ENCODE measurements at regions not wholly inside any gene's neighbourhood (a gene's known extent, or its start where the extent isn't known, plus 50 kb on each side); places are given as distances from the start of the nearest gene placed in this dataset.
"Not testable (repeated sequence)": the region's sequence is repeated elsewhere in the genome, so short reads cannot be mapped to it uniquely, and the experiment has no call there.

DNA sequence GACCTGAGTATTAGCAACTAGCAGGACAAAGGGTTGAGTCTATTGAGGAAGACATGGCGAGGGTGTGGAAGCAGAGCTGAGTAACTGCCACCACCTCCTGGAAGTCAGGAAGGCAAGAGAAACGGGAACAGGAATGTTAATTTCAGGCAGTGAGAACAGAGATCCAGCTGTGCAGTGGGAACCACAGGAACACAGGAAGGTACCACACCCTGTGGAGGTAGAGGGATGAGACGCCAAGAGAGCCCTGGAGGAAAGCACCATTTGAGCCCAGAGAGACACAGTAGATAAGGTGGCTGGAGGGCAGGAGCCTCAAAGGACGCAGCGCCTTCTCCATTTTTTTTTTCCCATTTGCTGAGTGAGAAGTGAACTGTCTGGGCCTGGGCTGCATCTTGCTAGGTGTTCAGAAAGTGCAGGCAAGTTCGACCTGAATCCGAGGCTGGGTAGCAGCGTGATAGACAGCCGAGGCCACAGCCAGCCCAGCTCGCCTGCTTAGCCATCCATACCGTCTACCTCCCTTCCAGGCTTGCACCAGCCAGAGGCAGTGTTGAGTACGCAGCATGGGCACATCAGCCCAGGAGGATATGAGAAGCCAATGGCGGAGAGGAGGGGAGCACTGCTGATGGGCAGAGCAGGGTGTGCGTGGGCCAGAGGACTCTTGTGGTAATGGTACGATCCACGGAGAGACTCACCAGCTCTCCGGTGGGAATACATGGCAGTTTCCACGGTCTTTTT lies 306.7 kb downstream of the ANAPC1 start:
- H3K79me2 ChIP-seq; H3K4me1 ChIP-seq (ENCODE audit: insufficient read depth); H3K4me2 ChIP-seq; H3K36me3 ChIP-seq (replicated peaks; ENCODE audit: insufficient read depth, low read depth); H3K27me3 ChIP-seq; DNase-seq (ENCODE audit: low spot score); H4K20me1 ChIP-seq (ENCODE audit: insufficient read depth, poor library complexity, severe bottlenecking); H3K27ac ChIP-seq; H3K4me3 ChIP-seq; H2AFZ ChIP-seq; H3K9me2 ChIP-seq (replicated peaks; ENCODE audit: insufficient read depth); H3K9me3 ChIP-seq (ENCODE audit: low read depth): not testable (repeated sequence)
- WGBS (ENCODE audit: low lambda C conversion rate, missing lambda C conversion rate), result 91% methylated on average over 17 of the region's 18 CpGs

DNA sequence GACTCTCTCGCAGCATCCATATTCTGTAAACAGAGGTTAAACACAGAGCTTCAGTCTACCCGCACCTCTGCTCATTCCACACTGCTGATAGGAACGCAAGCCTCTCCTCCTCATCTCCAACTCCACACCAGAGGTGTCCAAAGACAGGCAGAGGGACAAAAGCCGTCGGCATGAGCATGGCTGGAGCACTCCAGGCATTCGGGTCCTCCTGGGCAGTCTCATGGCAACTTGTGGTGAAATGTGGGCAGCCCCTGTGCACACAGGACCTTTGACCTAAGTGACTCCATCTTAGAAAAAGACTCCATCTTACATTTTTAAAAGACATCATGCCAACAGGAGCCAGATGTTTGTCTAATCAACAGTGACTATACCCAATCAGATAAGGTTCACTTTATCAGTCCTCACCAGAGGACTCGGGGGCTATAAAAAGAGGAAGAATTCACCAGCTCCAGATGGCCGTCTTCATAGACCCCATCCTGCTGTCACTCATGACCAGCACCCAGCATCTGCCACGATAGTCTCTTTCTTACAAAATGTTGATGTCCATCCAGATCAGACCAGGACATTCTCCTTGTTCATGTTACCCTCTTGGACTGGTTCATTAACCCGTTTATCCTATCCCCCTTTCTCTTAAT lies 304.4 kb downstream of the ANAPC1 start:
- not testable (repeated sequence) for H3K79me2 ChIP-seq; H4K20me1 ChIP-seq (ENCODE audit: insufficient read depth, poor library complexity, severe bottlenecking); DNase-seq (ENCODE audit: low spot score); H3K27ac ChIP-seq; H3K9me3 ChIP-seq (ENCODE audit: low read depth); H3K4me1 ChIP-seq (ENCODE audit: insufficient read depth); H3K36me3 ChIP-seq (replicated peaks; ENCODE audit: insufficient read depth, low read depth); H3K4me3 ChIP-seq; H2AFZ ChIP-seq; H3K4me2 ChIP-seq; H3K9me2 ChIP-seq (replicated peaks; ENCODE audit: insufficient read depth); H3K27me3 ChIP-seq
- WGBS (ENCODE audit: low lambda C conversion rate, missing lambda C conversion rate), result 77% methylated on average over 8 of the region's 10 CpGs

DNA sequence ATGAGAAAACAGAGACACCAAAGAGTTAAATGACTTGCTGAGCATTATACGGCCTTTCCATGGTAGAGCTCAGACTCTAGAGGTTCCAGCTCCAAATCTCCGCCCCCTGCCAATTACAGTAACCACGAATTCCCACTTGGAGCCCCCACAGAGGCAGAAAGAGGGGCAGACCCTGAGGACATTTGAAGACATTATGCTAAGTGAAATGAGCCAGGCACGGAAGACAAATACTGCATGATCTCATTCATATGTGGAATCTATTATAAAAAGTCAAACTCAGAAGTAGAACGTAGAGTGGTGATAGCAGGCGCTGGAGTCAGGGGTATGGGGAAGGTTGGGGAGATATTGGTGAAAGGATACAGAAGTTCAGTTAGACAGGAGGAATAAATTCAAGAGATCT lies 303.4 kb downstream of the ANAPC1 start:
- DNase-seq (ENCODE audit: low spot score); H3K27me3 ChIP-seq; H3K4me2 ChIP-seq; H3K36me3 ChIP-seq (replicated peaks; ENCODE audit: insufficient read depth, low read depth); H4K20me1 ChIP-seq (ENCODE audit: insufficient read depth, poor library complexity, severe bottlenecking); H2AFZ ChIP-seq; H3K4me3 ChIP-seq; H3K4me1 ChIP-seq (ENCODE audit: insufficient read depth); H3K79me2 ChIP-seq; H3K9me3 ChIP-seq (ENCODE audit: low read depth); H3K9me2 ChIP-seq (replicated peaks; ENCODE audit: insufficient read depth); H3K27ac ChIP-seq: not testable (repeated sequence)
- no CpG with 5 or more reads among the region's 6 CpGs for WGBS (ENCODE audit: low lambda C conversion rate, missing lambda C conversion rate)

DNA sequence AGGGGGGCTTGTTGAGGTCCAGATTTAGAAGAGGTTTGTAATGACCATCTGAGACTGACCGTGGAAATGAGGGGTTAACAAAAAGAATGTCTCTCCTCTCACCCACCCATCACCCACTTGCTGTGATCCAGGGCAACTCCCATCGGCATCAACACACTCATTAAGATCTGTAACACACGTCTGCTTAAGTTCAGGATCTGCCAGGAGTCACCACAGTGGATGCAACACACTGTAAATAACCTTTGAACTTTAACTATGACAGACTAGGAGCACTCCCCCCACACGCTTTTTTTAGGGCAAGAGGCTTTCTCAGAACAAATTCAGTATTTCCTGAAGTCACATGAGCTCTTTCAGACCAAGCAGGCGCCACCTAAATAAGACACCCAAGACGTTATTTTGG lies 301.9 kb downstream of the ANAPC1 start:
- 68% methylated on average over 6 of the region's 6 CpGs for WGBS (ENCODE audit: low lambda C conversion rate, missing lambda C conversion rate)
- not testable (repeated sequence) for H4K20me1 ChIP-seq (ENCODE audit: insufficient read depth, poor library complexity, severe bottlenecking); H3K36me3 ChIP-seq (replicated peaks; ENCODE audit: insufficient read depth, low read depth); H3K79me2 ChIP-seq; H2AFZ ChIP-seq; H3K27ac ChIP-seq; H3K4me2 ChIP-seq; H3K9me3 ChIP-seq (ENCODE audit: low read depth); DNase-seq (ENCODE audit: low spot score); H3K4me1 ChIP-seq (ENCODE audit: insufficient read depth); H3K4me3 ChIP-seq; H3K9me2 ChIP-seq (replicated peaks; ENCODE audit: insufficient read depth); H3K27me3 ChIP-seq

DNA sequence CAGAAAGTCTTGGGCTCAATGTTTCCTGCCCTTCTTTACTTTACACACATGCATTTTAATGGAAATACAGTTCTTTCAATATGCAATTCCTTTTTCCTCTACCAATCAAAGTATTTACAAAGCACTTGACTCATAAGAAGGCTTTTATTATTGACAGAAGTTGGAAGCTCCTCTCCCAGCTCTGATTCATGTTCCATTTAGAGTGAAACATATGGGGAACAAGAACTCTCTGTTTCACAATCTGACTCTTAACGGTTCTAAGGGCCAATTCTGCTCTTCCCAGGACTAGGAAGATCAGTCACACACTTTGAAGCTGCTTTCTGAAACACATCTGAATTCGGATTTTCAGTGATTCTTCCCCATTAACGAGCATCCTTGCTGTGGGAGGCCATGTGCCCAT lies 300.5 kb downstream of the ANAPC1 start:
- H3K4me1 ChIP-seq (ENCODE audit: insufficient read depth); H2AFZ ChIP-seq; H3K36me3 ChIP-seq (replicated peaks; ENCODE audit: insufficient read depth, low read depth); H3K79me2 ChIP-seq; H3K4me2 ChIP-seq; H3K9me2 ChIP-seq (replicated peaks; ENCODE audit: insufficient read depth); H4K20me1 ChIP-seq (ENCODE audit: insufficient read depth, poor library complexity, severe bottlenecking); H3K27ac ChIP-seq; H3K4me3 ChIP-seq; H3K9me3 ChIP-seq (ENCODE audit: low read depth); DNase-seq (ENCODE audit: low spot score); H3K27me3 ChIP-seq: not testable (repeated sequence)
- WGBS (ENCODE audit: low lambda C conversion rate, missing lambda C conversion rate), result no CpG with 5 or more reads among the region's 3 CpGs

DNA sequence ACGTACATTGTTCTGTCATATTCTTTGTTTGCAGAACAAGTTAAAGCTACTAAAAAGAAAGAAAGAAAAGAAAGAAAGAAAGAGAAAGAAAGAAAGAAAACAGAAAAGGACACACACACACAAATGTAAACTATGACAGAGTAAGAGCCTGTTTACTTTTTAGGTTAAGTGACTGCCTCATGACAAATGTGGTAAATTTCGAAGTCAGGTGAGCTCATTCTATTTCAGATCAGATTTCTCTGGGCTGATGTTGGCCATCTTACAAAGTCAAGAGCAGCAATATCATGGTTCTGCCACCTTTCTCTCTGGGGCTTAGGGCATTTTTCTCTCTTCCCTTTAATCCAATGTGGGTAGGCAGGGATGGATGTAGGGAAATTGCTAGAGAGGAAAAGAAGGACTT lies 299.5 kb downstream of the ANAPC1 start:
- H4K20me1 ChIP-seq (ENCODE audit: insufficient read depth, poor library complexity, severe bottlenecking); H3K4me3 ChIP-seq; H3K9me3 ChIP-seq (ENCODE audit: low read depth); H3K4me1 ChIP-seq (ENCODE audit: insufficient read depth); DNase-seq (ENCODE audit: low spot score); H3K9me2 ChIP-seq (replicated peaks; ENCODE audit: insufficient read depth); H3K4me2 ChIP-seq; H2AFZ ChIP-seq; H3K27me3 ChIP-seq; H3K27ac ChIP-seq; H3K36me3 ChIP-seq (replicated peaks; ENCODE audit: insufficient read depth, low read depth); H3K79me2 ChIP-seq: not testable (repeated sequence)
- WGBS (ENCODE audit: low lambda C conversion rate, missing lambda C conversion rate), result 61% methylated on average over 1 of the region's 2 CpGs

DNA sequence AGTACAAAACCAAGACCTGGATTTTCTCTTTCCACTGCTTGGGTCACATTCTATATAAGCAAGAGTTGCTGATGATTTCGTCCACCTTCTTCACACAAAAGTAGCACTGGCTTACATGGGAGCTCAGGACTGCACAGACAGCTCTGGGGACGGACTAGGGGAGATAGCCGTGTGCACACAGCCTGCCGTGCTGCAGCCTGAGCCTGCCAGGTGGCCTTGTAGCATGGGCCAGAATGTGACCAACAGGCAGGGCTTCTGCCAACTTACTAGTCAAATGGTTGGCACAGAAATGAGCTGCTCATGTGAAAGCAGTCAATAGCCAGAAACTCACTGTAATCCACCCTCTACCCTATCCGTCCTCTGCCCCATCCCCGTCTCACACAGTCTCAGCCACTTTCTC lies 299.0 kb downstream of the ANAPC1 start:
- not testable (repeated sequence) for H3K36me3 ChIP-seq (replicated peaks; ENCODE audit: insufficient read depth, low read depth); H3K4me2 ChIP-seq; H3K9me2 ChIP-seq (replicated peaks; ENCODE audit: insufficient read depth); H4K20me1 ChIP-seq (ENCODE audit: insufficient read depth, poor library complexity, severe bottlenecking); H3K27ac ChIP-seq; H3K27me3 ChIP-seq; DNase-seq (ENCODE audit: low spot score); H3K9me3 ChIP-seq (ENCODE audit: low read depth); H3K4me3 ChIP-seq; H3K4me1 ChIP-seq (ENCODE audit: insufficient read depth); H3K79me2 ChIP-seq; H2AFZ ChIP-seq
- 81% methylated on average over 6 of the region's 6 CpGs for WGBS (ENCODE audit: low lambda C conversion rate, missing lambda C conversion rate)

DNA sequence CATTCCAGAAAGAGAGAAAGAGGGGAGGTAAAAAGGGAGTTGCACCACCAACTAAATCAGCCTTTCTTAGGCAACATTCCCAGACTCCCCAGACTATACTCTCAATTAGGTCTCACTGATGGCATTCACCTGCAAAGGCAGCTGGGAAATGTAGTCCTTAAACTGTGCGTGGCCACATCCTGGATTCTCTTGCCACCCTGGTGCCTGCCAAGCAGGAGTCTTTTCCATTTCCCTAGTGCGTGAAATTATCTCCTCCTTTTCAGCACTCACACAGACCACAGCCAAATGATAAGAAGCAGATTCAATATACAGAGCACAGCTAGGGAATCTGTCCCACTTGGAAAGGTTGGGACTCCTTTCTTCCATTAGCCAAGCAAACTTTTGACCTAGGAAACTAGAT lies 298.0 kb downstream of the ANAPC1 start:
- H3K4me3 ChIP-seq; H2AFZ ChIP-seq; H3K9me2 ChIP-seq (replicated peaks; ENCODE audit: insufficient read depth); H4K20me1 ChIP-seq (ENCODE audit: insufficient read depth, poor library complexity, severe bottlenecking); H3K27ac ChIP-seq; H3K36me3 ChIP-seq (replicated peaks; ENCODE audit: insufficient read depth, low read depth); H3K4me2 ChIP-seq; H3K4me1 ChIP-seq (ENCODE audit: insufficient read depth); H3K79me2 ChIP-seq; DNase-seq (ENCODE audit: low spot score); H3K9me3 ChIP-seq (ENCODE audit: low read depth); H3K27me3 ChIP-seq: not testable (repeated sequence)
- 45% methylated on average over 2 of the region's 2 CpGs for WGBS (ENCODE audit: low lambda C conversion rate, missing lambda C conversion rate)

DNA sequence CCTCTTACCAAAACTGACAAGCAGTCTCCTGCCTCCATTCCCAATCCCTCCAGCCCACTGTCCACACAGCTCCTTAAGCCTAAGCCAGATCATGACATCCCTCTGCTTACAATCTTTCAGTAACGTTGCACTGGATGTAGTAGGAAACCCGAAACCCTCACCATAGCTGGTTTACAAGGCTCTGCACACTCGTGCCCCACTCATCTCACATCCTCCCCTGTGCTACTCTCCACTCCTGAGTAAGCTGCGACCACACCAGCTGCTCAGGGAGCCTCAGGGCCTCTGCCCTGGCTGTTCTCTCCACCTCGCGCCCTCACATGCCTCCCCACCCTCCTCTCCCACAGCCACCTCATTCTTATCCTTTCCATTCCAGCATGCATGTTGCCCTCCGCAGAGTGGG lies 288.9 kb downstream of the ANAPC1 start:
- not testable (repeated sequence) for H3K79me2 ChIP-seq; DNase-seq (ENCODE audit: low spot score); H3K4me1 ChIP-seq (ENCODE audit: insufficient read depth); H3K36me3 ChIP-seq (replicated peaks; ENCODE audit: insufficient read depth, low read depth); H3K9me3 ChIP-seq (ENCODE audit: low read depth); H3K27me3 ChIP-seq; H3K4me2 ChIP-seq; H3K4me3 ChIP-seq; H3K9me2 ChIP-seq (replicated peaks; ENCODE audit: insufficient read depth); H3K27ac ChIP-seq; H2AFZ ChIP-seq; H4K20me1 ChIP-seq (ENCODE audit: insufficient read depth, poor library complexity, severe bottlenecking)
- WGBS (ENCODE audit: low lambda C conversion rate, missing lambda C conversion rate), result 60% methylated on average over 3 of the region's 7 CpGs
